ENCODE measurements at regions not wholly inside any gene's neighbourhood (a gene's known extent, or its start where the extent isn't known, plus 50 kb on each side); places are given as distances from the start of the nearest gene placed in this dataset.

DNA sequence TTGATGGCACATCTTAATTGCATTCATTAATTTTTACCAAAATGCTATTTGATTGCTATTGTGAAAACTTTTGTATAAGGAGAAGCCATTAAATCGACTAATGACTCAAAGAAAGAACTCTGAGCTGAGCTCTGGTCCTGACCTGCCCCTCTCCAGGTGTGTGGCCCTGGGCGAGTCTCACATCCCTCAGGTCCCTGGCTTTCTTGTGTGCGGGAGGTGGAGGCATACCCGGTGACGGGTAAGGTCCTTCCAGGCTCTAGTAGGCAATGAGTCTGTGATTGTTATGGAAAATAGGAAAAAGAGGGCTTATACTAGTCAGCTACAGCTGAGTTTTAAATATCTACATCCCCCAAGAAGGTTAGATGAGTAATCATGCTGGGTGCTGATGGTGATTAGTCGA is 248.1 kb downstream of the GATA3 start:
- Histone ChIP-seq H3K4me1 (peaks cover 0 to 13% (median 2%) of the 10 kb centered on the region in 10 experiments; a peak in 6 of 20 replicates), H3K27me3 (no peaks in the 10 kb centered on the region), H3K36me3 (no peaks in the 10 kb centered on the region), H3K27ac (no peak overlapping the region), H3K4me3 (no peak overlapping the region), H4K20me1 (no peaks in the 10 kb centered on the region), H3K9me3 (replicated peaks in 1 of 11) (no peaks in the 10 kb centered on the region), H3K9ac (no peak overlapping the region), H3K4me2 (no peak overlapping the region)
- TF ChIP-seq Cebpa-rat (IDR thresholded peaks at IDR 0.05) = no peak

DNA sequence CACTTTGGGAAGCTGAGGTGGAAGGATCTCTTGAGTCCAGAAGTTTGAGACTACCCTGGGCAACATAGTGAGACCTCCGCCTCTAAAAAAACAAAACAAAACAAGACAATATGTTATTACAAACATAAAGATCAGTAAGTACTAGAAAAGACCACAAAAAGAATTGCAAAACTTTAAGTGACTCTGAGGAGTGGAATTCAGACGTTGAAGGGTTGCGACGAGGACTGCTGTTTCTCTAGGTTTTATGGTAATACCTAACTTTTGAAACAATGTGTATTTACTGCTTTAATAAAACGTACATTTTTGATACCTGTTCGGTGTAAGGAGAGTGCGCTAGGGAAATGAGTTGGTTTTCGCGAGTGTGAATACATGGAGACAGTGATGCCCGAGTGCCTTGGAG is 250.4 kb downstream of the GATA3 start:
- no peak for TF ChIP-seq Cebpa-rat (IDR thresholded peaks at IDR 0.05)
- Histone ChIP-seq H3K9me3 (replicated peaks in 1 of 11) (no peaks in the 10 kb centered on the region), H3K4me2 (no peak overlapping the region), H3K36me3 (no peaks in the 10 kb centered on the region), H3K9ac (no peak overlapping the region), H3K27ac (no peak overlapping the region), H3K4me3 (no peak overlapping the region), H4K20me1 (no peaks in the 10 kb centered on the region), H3K27me3 (no peaks in the 10 kb centered on the region), H3K4me1 (peaks cover 0 to 13% (median 2%) of the 10 kb centered on the region in 10 experiments; a peak in 6 of 20 replicates)

- Histone ChIP-seq H3K27ac (no peak overlapping the region), H3K9me3 (replicated peaks in 1 of 11) (no peaks in the 10 kb centered on the region), H3K36me3 (no peaks in the 10 kb centered on the region), H3K9ac (no peak overlapping the region), H4K20me1 (no peaks in the 10 kb centered on the region), H3K4me2 (no peak overlapping the region), H3K4me1 (peaks cover 0 to 9% (median under 1%) of the 10 kb centered on the region in 10 experiments; a peak in 6 of 20 replicates), H3K27me3 (no peaks in the 10 kb centered on the region), H3K4me3 (no peak overlapping the region)
- TF ChIP-seq Cebpa-rat (IDR thresholded peaks at IDR 0.05) = no peak
These were observed 251.6 kb downstream of the GATA3 start for GRCh38 chr10:8305876-8306652.

DNA sequence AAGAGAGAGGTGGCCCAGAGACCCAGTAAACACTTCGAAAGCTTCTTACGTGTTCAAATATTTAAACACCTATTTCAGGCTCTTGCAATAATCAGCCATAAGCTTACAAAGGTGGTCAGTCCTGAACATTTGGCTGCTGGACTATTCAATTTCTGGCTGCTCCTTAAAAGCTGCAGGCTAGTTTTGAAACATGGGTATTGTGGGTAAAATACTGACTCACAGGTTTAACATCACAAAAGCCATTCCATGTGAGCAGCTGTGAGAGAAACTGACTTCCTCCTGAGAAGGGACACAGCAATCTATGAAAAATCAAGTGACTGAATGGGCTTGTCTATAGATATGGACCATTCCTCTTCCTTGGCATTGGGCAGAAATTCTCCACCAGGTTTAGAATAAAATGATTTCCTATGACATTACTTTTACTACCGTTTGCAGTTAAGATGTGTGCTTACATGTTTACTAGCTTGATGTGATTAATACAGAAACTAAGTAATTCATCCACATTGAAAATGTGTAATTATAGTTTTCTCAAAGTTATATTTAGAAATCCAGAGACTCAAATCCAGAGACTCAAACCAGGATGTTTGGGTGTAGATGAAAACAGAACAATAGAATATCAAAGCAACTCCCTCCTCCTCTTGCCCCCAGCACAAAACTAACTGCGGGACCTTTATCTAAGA is 252.3 kb downstream of the GATA3 start:
- Histone ChIP-seq H3K4me3 (no peak overlapping the region), H3K4me2 (no peak overlapping the region), H3K27ac (no peak overlapping the region)

DNA sequence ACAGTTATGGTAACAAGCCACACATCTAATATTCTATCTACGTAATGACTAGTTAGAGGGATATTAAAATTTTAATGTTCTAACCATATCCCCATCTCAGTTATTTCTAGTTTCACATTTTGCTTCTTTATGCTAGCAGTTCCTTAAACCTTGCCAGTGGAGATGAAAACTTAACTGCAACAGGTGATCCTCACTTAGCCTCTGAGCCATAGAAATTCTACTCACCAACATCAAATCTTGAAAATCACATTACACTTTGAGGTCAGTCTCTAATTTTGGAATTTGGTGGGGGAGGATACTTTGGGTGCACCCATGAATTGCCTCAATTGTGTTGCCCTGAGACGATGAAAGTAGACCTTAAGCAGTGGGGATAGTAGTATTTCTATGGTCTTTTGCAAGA is 256.4 kb downstream of the GATA3 start:
- no peak for TF ChIP-seq Cebpa-rat (IDR thresholded peaks at IDR 0.05)
- Histone ChIP-seq H3K27me3 (no peaks in the 10 kb centered on the region), H4K20me1 (no peaks in the 10 kb centered on the region), H3K4me2 (no peak overlapping the region), H3K4me1 (no peaks in the 10 kb centered on the region), H3K9ac (no peak overlapping the region), H3K4me3 (no peak overlapping the region), H3K9me3 (replicated peaks in 1 of 11) (no peaks in the 10 kb centered on the region), H3K36me3 (no peaks in the 10 kb centered on the region), H3K27ac (no peak overlapping the region)

More for the DNA sequence above, 252.3 kb downstream of the GATA3 start:
- Histone ChIP-seq H3K9ac (no peak overlapping the region), H3K36me3 (no peaks in the 10 kb centered on the region), H3K9me3 (replicated peaks in 1 of 11) (no peaks in the 10 kb centered on the region), H3K4me1 (peaks cover 0 to 1% (median 0%) of the 10 kb centered on the region in 10 experiments; a peak in 1 of 20 replicates), H4K20me1 (no peaks in the 10 kb centered on the region), H3K27me3 (no peaks in the 10 kb centered on the region)
- no peak for TF ChIP-seq Cebpa-rat (IDR thresholded peaks at IDR 0.05)

DNA sequence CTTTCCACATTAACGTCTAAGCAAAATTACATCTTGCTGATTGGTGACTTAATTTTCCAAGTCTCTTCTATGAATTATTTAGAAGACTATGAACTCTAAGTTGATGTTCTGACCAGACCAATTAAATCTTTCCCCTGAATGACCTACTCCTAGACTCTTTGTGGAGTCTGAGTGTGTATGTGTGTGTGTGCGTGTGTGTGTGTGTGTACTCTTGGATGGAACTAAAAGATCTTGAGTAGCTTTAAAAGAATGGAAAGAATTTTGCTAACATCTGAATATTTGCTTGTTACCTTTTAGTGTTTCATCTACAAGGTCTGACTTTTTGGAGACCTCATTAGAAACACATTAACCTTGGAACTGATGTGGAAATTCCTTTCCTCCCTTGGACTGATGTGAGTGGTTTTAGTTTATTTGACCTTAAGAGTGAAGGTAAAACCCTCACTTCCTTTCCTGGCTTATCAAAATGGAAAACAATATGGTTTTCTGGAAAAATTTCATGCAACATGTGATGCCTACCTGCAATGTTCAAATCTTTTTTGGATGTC is 257.1 kb downstream of the GATA3 start:
- H3K9me3 ChIP-seq (replicated peaks in 1 of 11) = no peaks in the 10 kb centered on the region; a peak in 1 of 22 replicates
- H3K9ac ChIP-seq = no peak overlapping the region
- no peaks in the 10 kb centered on the region for H3K4me1 ChIP-seq
- no peaks in the 10 kb centered on the region for H4K20me1 ChIP-seq
- H3K36me3 ChIP-seq = no peaks in the 10 kb centered on the region
- H3K4me2 ChIP-seq = no peak overlapping the region
- no peak overlapping the region for H3K27ac ChIP-seq
- no peak for TF ChIP-seq Cebpa-rat (IDR thresholded peaks at IDR 0.05)
- no peaks in the 10 kb centered on the region for H3K27me3 ChIP-seq
- no peak overlapping the region for H3K4me3 ChIP-seq

GRCh38 chr10:8312079-8312478 is 257.6 kb downstream of the GATA3 start:
- no peak overlapping the region for H3K4me3 ChIP-seq
- H3K9ac ChIP-seq = no peak overlapping the region
- H3K4me2 ChIP-seq = no peak overlapping the region
- TF ChIP-seq Cebpa-rat (IDR thresholded peaks at IDR 0.05) = no peak
- no peaks in the 10 kb centered on the region for H3K27me3 ChIP-seq
- H3K36me3 ChIP-seq = no peaks in the 10 kb centered on the region
- no peaks in the 10 kb centered on the region; a peak in 1 of 22 replicates for H3K9me3 ChIP-seq (replicated peaks in 1 of 11)
- no peak overlapping the region for H3K27ac ChIP-seq
- H4K20me1 ChIP-seq = no peaks in the 10 kb centered on the region
- no peaks in the 10 kb centered on the region for H3K4me1 ChIP-seq

- Histone ChIP-seq H3K27ac (no peak overlapping the region), H3K4me3 (no peak overlapping the region)
- TF ChIP-seq Cebpa-rat (IDR thresholded peaks at IDR 0.05) = no peak
These were observed 258.3 kb downstream of the GATA3 start for GRCh38 chr10:8312781-8313180.

GRCh38 chr10:8314486-8314885 is 260.0 kb downstream of the GATA3 start:
- Histone ChIP-seq H3K9ac (no peak overlapping the region), H3K9me3 (replicated peaks in 1 of 11) (no peaks in the 10 kb centered on the region; a peak in 1 of 22 replicates), H3K27ac (no peak overlapping the region), H4K20me1 (no peaks in the 10 kb centered on the region), H3K4me1 (no peaks in the 10 kb centered on the region), H3K4me3 (no peak overlapping the region), H3K4me2 (no peak overlapping the region), H3K27me3 (no peaks in the 10 kb centered on the region), H3K36me3 (no peaks in the 10 kb centered on the region)
- no peak for TF ChIP-seq Cebpa-rat (IDR thresholded peaks at IDR 0.05)

More at GRCh38 chr10:8312781-8313180, 258.3 kb downstream of the GATA3 start:
- no peaks in the 10 kb centered on the region for H3K4me1 ChIP-seq
- no peaks in the 10 kb centered on the region for H3K27me3 ChIP-seq
- no peaks in the 10 kb centered on the region for H4K20me1 ChIP-seq
- no peak overlapping the region for H3K4me2 ChIP-seq
- H3K36me3 ChIP-seq = no peaks in the 10 kb centered on the region
- H3K9me3 ChIP-seq (replicated peaks in 1 of 11) = no peaks in the 10 kb centered on the region; a peak in 1 of 22 replicates
- H3K9ac ChIP-seq = no peak overlapping the region
